HCT116 (cell line): ENCODE measurements at regions not wholly inside any gene's neighbourhood (a gene's known extent, or its start where the extent isn't known, plus 50 kb on each side); places are given as distances from the start of the nearest gene placed in this dataset.

ENCODE experiments used
- CEBPB ChIP-seq: IDR thresholded peaks from 2 replicates; pipeline ENCODE4 v1.6.1; 2012; ENCODE audit warnings: low read depth
- EZH2 ChIP-seq: fragments of 200-600 bp; sonication (generic); IDR thresholded peaks from 2 replicates; pipeline ENCODE4 v1.6.1; 2017; ENCODE audit warnings: antibody characterized with exemption, mixed run types
- EZH2phosphoT487 ChIP-seq: fragments of 200-600 bp; IDR thresholded peaks from 2 replicates; pipeline ENCODE4 v1.6.1; 2018; ENCODE audit warnings: antibody characterized with exemption, borderline replicate concordance
- POLR2A ChIP-seq: IDR thresholded peaks from 2 replicates; pipeline ENCODE4 v1.7.0; 2011; ENCODE audit warnings: borderline replicate concordance; ENCODE audit not compliant: insufficient read depth, insufficient read length; ENCODE audit errors: extremely low read depth
- TCF7L2 ChIP-seq: IDR thresholded peaks from 2 replicates; pipeline ENCODE4 v1.7.0; 2011; ENCODE audit warnings: borderline replicate concordance, inconsistent platforms; ENCODE audit not compliant: insufficient read depth, insufficient read length; ENCODE audit errors: extremely low read depth
- ZFX ChIP-seq: fragments of 450-650 bp; IDR thresholded peaks from 2 replicates; pipeline ENCODE4 v1.6.1; 2017
- ZNF274 ChIP-seq: fragments of 200-500 bp; sonication (Bioruptor generic); IDR thresholded peaks from 2 replicates; pipeline ENCODE4 v1.6.1; 2014; ENCODE audit warnings: mild to moderate bottlenecking, low read depth, low read length, inconsistent platforms
- TF ChIP-seq, protein P1 (sequence below), 3 experiments: fragments of 200-600 bp in 1 of 3; sonication (generic) in 1 of 3; IDR thresholded peaks in 2 of 3; conservative IDR thresholded peaks in 1 of 3; 2 replicates each; pipeline ENCODE4 v1.5.1; 2012 to 2017; ENCODE audit warnings: low read depth in 2 of 3, low read length in 2 of 3, antibody characterized with exemption in 1 of 3, borderline replicate concordance in 1 of 3, control low read depth in 1 of 3, mild to moderate bottlenecking in 1 of 3, mixed read lengths in 1 of 3, mixed run types in 1 of 3, moderate library complexity in 1 of 3; ENCODE audit not compliant: insufficient read depth in 1 of 3

DNA sequence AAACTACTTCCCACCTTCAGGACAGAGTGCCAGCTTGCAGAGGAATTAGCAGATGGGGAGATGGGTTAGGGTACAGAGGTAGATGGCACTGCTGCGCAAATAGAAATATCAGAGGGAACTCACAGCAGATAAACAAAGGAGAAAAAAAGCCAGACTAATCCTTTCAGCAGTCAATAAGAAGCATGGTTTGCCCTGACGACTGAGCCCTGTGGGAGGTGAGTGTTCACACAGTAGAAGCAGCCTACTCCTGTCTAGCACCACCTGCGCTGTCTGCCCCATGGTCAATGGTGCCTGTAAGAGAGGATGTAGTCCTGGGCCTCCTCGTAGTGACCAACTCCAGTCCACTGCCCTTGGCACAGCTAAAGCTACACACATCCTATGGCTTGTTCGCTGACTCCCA is 174.1 kb downstream of the IBTK start:
- TF ChIP-seq, protein P1, sequence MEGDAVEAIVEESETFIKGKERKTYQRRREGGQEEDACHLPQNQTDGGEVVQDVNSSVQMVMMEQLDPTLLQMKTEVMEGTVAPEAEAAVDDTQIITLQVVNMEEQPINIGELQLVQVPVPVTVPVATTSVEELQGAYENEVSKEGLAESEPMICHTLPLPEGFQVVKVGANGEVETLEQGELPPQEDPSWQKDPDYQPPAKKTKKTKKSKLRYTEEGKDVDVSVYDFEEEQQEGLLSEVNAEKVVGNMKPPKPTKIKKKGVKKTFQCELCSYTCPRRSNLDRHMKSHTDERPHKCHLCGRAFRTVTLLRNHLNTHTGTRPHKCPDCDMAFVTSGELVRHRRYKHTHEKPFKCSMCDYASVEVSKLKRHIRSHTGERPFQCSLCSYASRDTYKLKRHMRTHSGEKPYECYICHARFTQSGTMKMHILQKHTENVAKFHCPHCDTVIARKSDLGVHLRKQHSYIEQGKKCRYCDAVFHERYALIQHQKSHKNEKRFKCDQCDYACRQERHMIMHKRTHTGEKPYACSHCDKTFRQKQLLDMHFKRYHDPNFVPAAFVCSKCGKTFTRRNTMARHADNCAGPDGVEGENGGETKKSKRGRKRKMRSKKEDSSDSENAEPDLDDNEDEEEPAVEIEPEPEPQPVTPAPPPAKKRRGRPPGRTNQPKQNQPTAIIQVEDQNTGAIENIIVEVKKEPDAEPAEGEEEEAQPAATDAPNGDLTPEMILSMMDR (IDR thresholded peaks at IDR 0.05 in 2 of 3, conservative IDR thresholded peaks at IDR 0.05 in 1 of 3; ENCODE audit: borderline replicate concordance in 1 of 3, insufficient read depth in 1 of 3, low read depth in 2 of 3, low read length in 2 of 3) = no peak
- TF ChIP-seq EZH2phosphoT487 (no peak), POLR2A (no peak), ZNF274 (no peak), TCF7L2 (no peak), ZFX (no peak), EZH2 (no peak), CEBPB (no peak)
